Heart left ventricle (tissue), 16 donors: ENCODE measurements at regions not wholly inside any gene's neighbourhood (a gene's known extent, or its start where the extent isn't known, plus 50 kb on each side); places are given as distances from the start of the nearest gene placed in this dataset.

ENCODE experiments used
- ATAC-seq, 4 donors: fragments of 200-7000 bp; cut with Tn5 transposase; one replicate each; pipeline ENCODE4 v1.9.1; 2020 to 2022; ENCODE audit warnings: moderate library complexity in 4 of 4, mild to moderate bottlenecking in 3 of 4, moderate number of reproducible peaks in 1 of 4
- DNase-seq, 5 donors: peaks; one replicate each; pipeline ENCODE4 v3.0.0-alpha.2; 2020
- H3K27ac ChIP-seq, 12 donors: fragments of 200-600 bp; sonication (generic) in 4 of 12; one replicate each; pipeline versions ENCODE4 v1.5.0 to v1.8.0; 2016 to 2022; ENCODE audit warnings: mild to moderate bottlenecking in 2 of 12
- H3K27me3 ChIP-seq, 9 donors: fragments of 200-600 bp; sonication (generic) in 2 of 9; one replicate each; pipeline versions ENCODE4 v1.5.1 to v1.8.0; 2016 to 2022; ENCODE audit warnings: mild to moderate bottlenecking in 3 of 9
- H3K36me3 ChIP-seq, 9 donors: fragments of 200-600 bp; sonication (generic) in 2 of 9; one replicate each; pipeline versions ENCODE4 v1.5.0 to v1.8.0; 2018 to 2022; ENCODE audit warnings: mild to moderate bottlenecking in 2 of 9
- H3K4me1 ChIP-seq, 12 donors: fragments of 200-600 bp; sonication (generic) in 4 of 12; one replicate each; pipeline versions ENCODE4 v1.5.0 to v1.8.0; 2016 to 2022; ENCODE audit warnings: mild to moderate bottlenecking in 3 of 12
- H3K4me3 ChIP-seq, 12 donors: fragments of 200-600 bp; sonication (generic) in 4 of 12; one replicate each; pipeline versions ENCODE4 v1.5.0 to v1.8.0; 2017 to 2022; ENCODE audit warnings: mild to moderate bottlenecking in 9 of 12, moderate library complexity in 4 of 12
- H3K9me3 ChIP-seq, 12 donors: fragments of 200-600 bp; sonication (generic) in 4 of 12; one replicate each; pipeline versions ENCODE4 v1.5.0 to v1.8.0; 2016 to 2022; ENCODE audit warnings: mild to moderate bottlenecking in 1 of 12
- CTCF ChIP-seq, 12 donors: fragments of 200-600 bp; sonication (generic) in 4 of 12; IDR thresholded peaks; one replicate each; pipeline versions ENCODE4 v1.5.0 to v1.8.0; 2018 to 2022; ENCODE audit warnings: antibody characterized with exemption in 12 of 12, mild to moderate bottlenecking in 5 of 12
- POLR2A ChIP-seq, 2 donors: fragments of 450-650 bp; IDR thresholded peaks; one replicate each; pipeline ENCODE4 v1.6.1; 2017; ENCODE audit warnings: antibody characterized with exemption in 2 of 2, mild to moderate bottlenecking in 2 of 2, moderate library complexity in 2 of 2
- WGBS, 4 donors: extraction: QIAGEN DNeasy Blood & Tissue Kit in 2 of 4; methylation state at CpG; one replicate each; pipeline versions ENCODE4 v1.1.5 to v1.1.7; 2013 to 2018; 5-methylcytosine and 5-hydroxymethylcytosine counted together
- intact Hi-C, 10 donors: fragments of 100-400 bp; cut with DNase I; formaldehyde crosslinking; loops; one replicate each; pipeline versions ENCODE4 v1.11.1 to v1.14.2; 2022
- donor health status: ischemic (EF 13 %, LVEDD 7.1; RV severe dilation, severe dysfunction).
- donor health status: healthy with polysubstance abuse.
- donor health status: DM: no; HTN: yes; CAD: no.
- donor health status: DM: no; HTN: no; CAD: no.
- donor health status: ischemic (EF 25% LVEDD 6.9; RV normal size, moderate dysfunction).
- donor health status: ischemic (EF 25% LVEDD 5.7; RV mildly dilated, moderate dysfunction).
- donor health status: healthy.
- donor health status: DM: yes; HTN: yes; CAD: no.
- donor health status: ischemic (EF 35%, LVEDD 5.7; RV mildly dilated, moderate dysfunction).
- donor health status: nonischemic (EF 11% LVEDD 7.7; RV severe dilation, severe dysfunction).
- donor health status: DM: yes; HTN: yes; CAD: no.
- donor health status: PGD.
- donor health status: ischemic (EF 29% LVEDD 5.4; RV normal size, mild dysfunction).
- donor health status: nonischemic (EF 23%, LVEDD 6.1; RV moderate dilation, normal function).

GRCh38 chr13:105567951-105568525 lies 967.4 kb downstream of the EFNB2 start:
- Histone ChIP-seq H3K4me3 (no peak overlapping the region), H3K4me1 (no peaks in the 10 kb centered on the region), H3K36me3 (no peaks in the 10 kb centered on the region), H3K27me3 (no peaks in the 10 kb centered on the region), H3K9me3 (no peaks in the 10 kb centered on the region), H3K27ac (no peak overlapping the region)
- WGBS, 4 donors, result 55 to 77% (median 58%) methylated on average over 7 of the region's 7 CpGs
- intact Hi-C loops, result loop anchor here in 1 of 10 donors (10.0 kb wide), 1 partner anchor 1333 kb away; no protein-coding TSS in a partner anchor
- no peak for TF ChIP-seq POLR2A (IDR thresholded peaks at IDR 0.05)
- no peak for TF ChIP-seq CTCF (IDR thresholded peaks at IDR 0.05)
- ATAC-seq, result peak in 2 of 4 donors; percentile 68 to 84
- DNase-seq, result no peak

- WGBS, 4 donors, result 64 to 72% (median 69%) methylated on average over 3 of the region's 3 CpGs
- H3K4me1 ChIP-seq, result no peaks in the 10 kb centered on the region
- TF ChIP-seq POLR2A (IDR thresholded peaks at IDR 0.05), result no peak
- H3K27me3 ChIP-seq, result no peaks in the 10 kb centered on the region
- H3K4me3 ChIP-seq, result no peak overlapping the region
- no peaks in the 10 kb centered on the region for H3K9me3 ChIP-seq
- ATAC-seq, result no peak
- no peak overlapping the region for H3K27ac ChIP-seq
- intact Hi-C loops, result loop anchor here in 1 of 10 donors (10.0 kb wide), 1 partner anchor 1330 kb away; no protein-coding TSS in a partner anchor
- DNase-seq, result no peak
- H3K36me3 ChIP-seq, result no peaks in the 10 kb centered on the region
Observed at GRCh38 chr13:105565136-105565727, 970.2 kb downstream of the EFNB2 start.

- H3K4me1 ChIP-seq, result no peaks in the 10 kb centered on the region
- no peak for DNase-seq
- TF ChIP-seq CTCF (IDR thresholded peaks at IDR 0.05), result no peak
- no peaks in the 10 kb centered on the region for H3K27me3 ChIP-seq
- H3K9me3 ChIP-seq, result no peaks in the 10 kb centered on the region
- 70 to 92% (median 85%) methylated on average over 12 of the region's 12 CpGs for WGBS, 4 donors
- no peak for ATAC-seq
- H3K4me3 ChIP-seq, result no peak overlapping the region
- intact Hi-C loops, result no loop called here
- H3K27ac ChIP-seq, result no peak overlapping the region
- H3K36me3 ChIP-seq, result no peaks in the 10 kb centered on the region
Observed at GRCh38 chr13:105552078-105552477, 983.4 kb downstream of the EFNB2 start.

GRCh38 chr13:105547851-105548250 lies 987.6 kb downstream of the EFNB2 start:
- Histone ChIP-seq H3K9me3 (no peaks in the 10 kb centered on the region), H3K4me1 (no peaks in the 10 kb centered on the region), H3K27me3 (no peaks in the 10 kb centered on the region), H3K27ac (no peak overlapping the region), H3K4me3 (no peak overlapping the region), H3K36me3 (no peaks in the 10 kb centered on the region)
- 61 to 76% (median 73%) methylated on average over 3 of the region's 3 CpGs for WGBS, 4 donors
- TF ChIP-seq CTCF (IDR thresholded peaks at IDR 0.05), result no peak
- no peak for TF ChIP-seq POLR2A (IDR thresholded peaks at IDR 0.05)
- DNase-seq (no peak), ATAC-seq (no peak)
- intact Hi-C loops, result no loop called here

- Histone ChIP-seq H3K4me1 (no peaks in the 10 kb centered on the region), H3K9me3 (no peaks in the 10 kb centered on the region), H3K27ac (no peak overlapping the region), H3K36me3 (no peaks in the 10 kb centered on the region), H3K4me3 (no peak overlapping the region), H3K27me3 (no peaks in the 10 kb centered on the region)
- WGBS, 4 donors, result 70 to 90% (median 83%) methylated on average over 5 of the region's 5 CpGs
- intact Hi-C loops, result no loop called here
- no peak for DNase-seq
- TF ChIP-seq CTCF (IDR thresholded peaks at IDR 0.05) (no peak), POLR2A (IDR thresholded peaks at IDR 0.05) (no peak)
- no peak for ATAC-seq
Observed at GRCh38 chr13:105545811-105546210, 989.7 kb downstream of the EFNB2 start.
